ENCODE measurements at regions not wholly inside any gene's neighbourhood (a gene's known extent, or its start where the extent isn't known, plus 50 kb on each side); places are given as distances from the start of the nearest gene placed in this dataset.

GRCh38 chr1:234906654-234907053 lies 222.0 kb downstream of the TOMM20 start:
- TF ChIP-seq CTCF (IDR thresholded peaks at IDR 0.05) = no peak
- no peak for TF ChIP-seq POLR2A (IDR thresholded peaks at IDR 0.05)
